Left renal pelvis (tissue), 4 donors: ENCODE measurements at regions not wholly inside any gene's neighbourhood (a gene's known extent, or its start where the extent isn't known, plus 50 kb on each side); places are given as distances from the start of the nearest gene placed in this dataset.

Source experiments
- DNase-seq, 4 donors: peaks; one replicate each; pipeline ENCODE4 v3.0.0-alpha.2; 2013; ENCODE audit warnings: low read depth in 4 of 4, low spot score in 3 of 4

DNA sequence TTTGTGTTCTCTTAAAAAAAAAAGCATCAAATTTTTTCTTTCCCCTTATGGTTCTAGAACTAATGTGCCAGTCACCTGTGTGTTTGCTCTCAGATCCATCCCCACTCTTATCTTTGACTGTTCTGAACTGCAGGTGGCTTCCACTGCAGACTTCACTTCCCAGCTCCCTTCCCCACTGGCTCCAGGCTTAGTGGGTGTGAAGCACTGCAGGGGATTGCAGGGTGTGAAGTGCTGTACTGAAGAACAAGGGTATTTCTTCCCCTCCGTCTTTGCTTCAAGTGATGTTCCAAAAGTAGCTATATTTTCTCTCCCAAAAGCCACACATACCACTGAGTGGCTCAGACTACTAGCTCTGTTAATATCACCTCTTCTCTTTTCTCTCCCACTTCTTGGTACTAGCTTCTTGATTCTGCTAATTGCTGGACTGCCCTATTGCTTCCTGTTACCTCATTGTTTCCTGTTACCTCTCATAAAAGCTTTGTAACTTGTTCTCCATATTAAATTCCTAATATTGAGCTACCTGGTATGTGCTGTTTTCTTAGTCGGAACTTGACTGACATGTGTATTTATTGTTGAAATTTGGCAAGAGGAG, 115.4 kb upstream of the PRICKLE1 start:
- DNase-seq = no peak

DNA sequence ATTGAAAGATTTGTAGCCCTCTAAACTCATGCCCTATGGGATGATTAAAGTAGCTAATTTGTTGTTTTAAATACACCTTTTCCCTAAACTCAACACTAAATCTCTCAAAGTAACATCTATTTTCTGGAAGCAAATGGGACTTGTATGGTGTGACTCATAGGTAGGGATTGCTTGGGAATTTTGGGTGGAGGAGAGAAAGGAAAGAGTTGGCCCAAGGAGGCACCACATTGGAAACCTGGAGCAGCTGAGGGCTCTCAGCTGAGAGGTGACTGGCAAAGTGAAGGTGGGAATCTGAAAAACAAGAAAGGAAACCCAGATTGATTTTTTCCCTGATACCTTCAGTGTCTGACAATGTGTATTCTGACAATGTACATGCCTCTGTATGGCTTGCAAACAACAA, 114.8 kb upstream of the PRICKLE1 start:
- no peak for DNase-seq

DNA sequence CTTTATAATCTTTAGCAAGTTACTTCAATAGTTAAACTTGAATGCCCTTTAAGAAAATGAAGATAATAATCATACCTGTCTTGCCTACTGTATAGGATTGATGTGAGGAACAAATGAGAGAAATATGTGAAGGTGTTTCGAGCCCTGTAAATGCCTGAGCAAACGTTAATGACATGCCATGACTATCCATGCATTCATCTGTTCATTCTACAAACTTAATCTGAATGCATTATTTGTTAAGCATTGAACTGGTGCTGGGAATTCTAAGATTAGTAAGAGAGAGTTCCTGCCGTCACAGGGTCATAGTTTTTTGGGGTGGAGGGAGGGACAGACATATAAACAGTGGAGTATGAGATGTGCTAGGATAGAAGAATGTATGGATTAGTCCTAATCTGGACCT, 111.5 kb upstream of the PRICKLE1 start:
- DNase-seq = no peak

DNA sequence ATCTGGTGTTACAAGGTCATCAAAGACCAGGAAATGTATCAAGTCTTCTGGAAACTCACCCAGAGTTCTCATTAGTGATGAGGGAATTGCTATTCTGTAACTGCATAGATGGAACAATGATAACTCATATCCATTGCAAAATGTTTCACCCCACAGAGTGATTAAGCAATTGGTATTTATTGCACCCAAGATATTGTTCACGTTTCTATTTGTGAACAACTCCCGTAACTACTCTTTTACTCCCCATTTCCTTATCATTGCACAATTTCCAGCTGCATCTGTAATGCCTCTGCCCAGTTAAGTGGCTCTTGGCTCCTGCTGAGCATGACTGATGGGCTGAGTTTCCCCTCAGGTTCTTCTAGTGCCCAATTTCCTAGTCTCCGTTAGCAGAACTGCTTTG, 108.7 kb upstream of the PRICKLE1 start:
- DNase-seq = no peak

DNA sequence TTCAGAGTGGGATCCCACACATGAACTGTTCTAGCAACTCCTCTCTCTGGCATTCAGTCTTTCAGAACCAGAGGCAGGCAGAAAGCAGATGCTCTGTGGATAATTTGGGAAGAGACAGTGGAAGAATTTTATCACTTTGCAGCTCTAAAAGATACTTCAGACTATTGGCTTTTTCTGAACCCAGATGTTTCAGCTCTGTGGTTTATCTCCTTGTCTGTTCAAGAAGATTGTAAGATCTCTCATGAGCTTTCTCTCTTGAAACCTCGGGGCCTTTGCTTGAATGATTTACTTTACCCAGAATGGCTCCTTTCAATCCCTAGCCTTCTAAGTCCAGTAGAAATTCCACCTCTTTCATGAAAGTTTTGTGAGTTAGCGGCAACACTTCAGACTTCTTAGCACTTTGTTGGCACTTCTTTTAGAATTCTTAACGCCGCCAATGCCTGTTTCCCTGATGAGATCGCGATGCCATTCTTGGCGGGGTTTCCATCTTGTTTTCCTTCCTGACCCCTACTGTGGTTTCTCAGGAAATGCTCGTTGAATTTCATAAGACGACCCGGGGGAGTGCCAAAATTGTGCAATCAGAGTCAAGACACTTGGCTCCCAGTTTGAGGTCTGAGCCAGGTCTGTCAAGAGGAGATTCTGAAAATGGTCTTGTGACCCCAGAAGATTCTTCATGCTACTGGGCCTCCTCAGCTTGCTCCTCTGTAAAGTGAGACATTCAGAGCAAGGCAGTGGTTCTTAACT, 107.0 kb upstream of the PRICKLE1 start:
- no peak for DNase-seq

DNA sequence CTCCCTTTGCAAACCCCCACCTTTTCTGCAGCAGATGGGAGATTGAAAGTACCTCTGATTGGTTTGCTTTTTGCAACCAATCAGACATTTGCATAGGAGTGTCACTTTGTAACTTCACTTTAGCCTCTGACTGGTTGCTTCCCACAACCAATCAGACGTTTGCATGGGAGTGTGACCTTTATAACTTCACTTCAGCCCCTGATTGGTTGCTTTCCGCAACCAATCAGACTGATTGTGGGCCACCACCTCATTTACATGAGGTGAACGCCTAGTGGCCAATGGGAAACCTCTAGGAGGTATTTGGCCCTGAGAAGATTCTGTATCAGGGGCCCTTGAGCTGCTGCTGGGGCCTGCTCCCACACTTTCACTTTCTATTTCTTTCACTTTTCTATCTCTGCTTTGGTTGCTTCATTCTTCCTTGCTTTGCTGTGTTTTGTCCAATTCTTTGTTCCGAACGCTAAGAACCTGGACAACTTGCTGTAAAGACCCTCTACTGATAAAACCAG, 106.0 kb upstream of the PRICKLE1 start:
- DNase-seq = no peak

DNA sequence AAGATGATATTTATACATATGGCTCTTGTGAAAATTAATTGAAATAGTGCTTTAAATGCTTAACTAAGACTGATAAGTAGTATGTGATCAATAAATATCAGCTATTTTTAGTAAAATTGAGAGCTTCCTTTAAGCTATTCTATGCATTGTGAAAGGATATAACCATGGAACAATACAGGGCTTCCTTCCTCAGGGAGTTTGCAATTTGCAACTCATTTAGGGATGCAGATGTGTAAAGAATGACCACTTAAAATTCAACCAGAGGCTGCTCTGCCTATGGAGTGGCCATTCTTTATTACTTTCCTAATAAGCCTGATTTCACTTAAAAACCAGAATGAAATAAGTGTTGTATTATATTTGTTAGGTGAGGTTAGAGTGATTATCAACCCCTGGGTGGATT, 103.2 kb upstream of the PRICKLE1 start:
- no peak for DNase-seq

DNA sequence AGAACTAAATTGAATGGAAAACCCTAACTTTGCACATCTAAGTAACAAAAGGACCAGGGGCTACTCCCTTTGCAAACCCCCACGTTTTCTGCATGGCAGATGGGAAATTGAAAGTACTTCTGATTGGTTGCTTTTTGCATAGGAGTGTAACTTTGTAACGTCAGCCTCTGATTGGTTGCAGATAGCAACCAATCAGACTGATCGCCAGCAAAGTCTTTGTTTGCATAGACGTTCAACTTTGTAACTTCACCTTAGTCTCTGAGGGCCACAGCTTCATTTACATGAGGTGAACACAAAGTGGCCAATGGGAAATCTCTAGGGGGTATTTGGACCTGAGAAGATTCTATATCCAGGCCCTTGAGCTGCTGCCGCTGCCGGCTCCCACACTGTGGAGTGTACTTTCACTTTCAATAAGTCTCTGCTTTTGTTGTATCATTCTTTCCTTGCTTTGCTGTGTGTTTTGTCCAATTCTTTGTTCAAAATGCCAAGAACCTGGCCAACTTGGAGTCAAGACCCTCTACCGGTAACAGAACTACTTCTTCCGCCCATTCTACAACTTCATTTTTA, 102.5 kb upstream of the PRICKLE1 start:
- no peak for DNase-seq

DNA sequence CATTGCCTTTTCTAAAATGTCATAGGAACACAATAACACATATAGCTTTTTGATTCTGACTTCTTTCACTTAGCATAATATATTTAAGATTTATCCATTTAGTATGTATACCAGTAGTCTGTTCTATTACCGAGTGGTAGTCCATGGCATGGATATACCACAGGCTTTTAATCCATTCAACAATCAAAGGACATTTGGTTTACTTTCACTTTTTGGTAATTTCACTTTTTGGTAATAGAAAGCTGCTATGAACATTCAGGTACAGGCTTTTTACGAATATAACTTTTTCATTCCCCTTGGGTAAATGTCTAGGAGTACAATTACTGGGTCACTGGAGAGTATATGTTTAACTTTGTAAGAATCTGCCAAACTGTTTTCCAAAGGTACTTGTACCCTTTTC, 100.7 kb upstream of the PRICKLE1 start:
- DNase-seq = no peak

DNA sequence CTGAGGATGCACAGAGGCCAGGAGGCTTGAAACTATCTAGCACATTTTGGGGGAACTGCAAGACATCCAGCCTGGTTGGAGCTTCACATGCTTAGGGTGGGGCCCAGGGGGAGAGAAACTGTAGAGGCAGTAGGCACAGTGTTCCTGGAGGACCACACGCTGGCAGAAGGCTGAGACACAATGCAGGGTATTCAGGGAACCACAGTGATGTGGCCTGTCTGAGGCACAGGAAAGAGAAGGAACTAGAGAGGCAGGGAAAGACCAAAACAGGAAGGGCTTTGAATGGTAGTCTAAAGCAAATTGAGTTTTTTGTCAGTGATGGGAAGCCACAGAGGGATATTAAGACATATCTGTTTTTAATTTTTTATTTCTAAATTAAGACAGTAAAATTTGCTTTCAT, 100.2 kb upstream of the PRICKLE1 start:
- no peak for DNase-seq

DNA sequence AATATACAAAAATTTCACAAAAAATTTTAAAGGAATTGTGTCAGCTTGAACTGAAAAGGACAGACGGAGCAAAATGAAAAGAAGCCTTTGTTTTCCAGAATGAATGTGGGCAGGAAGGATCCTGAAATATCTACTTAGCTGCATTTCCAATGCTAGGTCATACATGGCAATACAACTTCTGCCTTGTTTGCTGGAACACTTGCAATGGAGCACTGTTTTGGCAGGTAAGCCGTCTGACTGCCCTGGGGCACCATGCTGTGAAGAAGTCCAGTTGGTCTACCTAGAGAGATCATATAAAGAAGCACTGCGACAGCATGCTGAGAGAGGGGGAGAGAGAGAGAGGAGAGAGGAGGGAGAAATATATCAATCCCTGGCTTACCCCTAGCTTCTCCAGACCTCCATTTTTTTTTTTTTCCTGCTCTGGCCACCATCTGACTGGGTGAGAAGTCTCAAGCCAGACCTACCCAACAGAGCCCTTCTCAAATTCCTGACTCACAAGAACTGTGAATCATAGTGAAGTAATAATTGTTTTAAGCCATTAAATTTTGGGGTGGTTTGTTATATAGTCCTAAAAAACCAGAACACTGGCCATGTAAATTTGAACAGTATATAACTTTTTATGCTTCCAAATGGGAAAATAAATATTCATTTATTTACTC, 97.1 kb upstream of the PRICKLE1 start:
- DNase-seq = no peak

DNA sequence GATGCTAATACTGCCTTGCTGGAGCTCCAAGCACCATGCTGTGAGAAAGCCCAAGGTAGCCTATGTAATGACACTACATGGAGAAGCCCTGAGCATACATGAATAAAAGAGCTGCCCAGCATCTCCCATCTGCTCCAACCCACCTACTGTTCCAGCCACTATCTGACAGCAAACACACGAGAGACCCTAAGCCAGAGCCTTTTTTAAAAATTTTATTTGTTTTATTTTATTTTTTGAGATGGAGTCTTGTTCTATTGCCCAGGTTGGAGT, 95.2 kb upstream of the PRICKLE1 start:
- no peak for DNase-seq

DNA sequence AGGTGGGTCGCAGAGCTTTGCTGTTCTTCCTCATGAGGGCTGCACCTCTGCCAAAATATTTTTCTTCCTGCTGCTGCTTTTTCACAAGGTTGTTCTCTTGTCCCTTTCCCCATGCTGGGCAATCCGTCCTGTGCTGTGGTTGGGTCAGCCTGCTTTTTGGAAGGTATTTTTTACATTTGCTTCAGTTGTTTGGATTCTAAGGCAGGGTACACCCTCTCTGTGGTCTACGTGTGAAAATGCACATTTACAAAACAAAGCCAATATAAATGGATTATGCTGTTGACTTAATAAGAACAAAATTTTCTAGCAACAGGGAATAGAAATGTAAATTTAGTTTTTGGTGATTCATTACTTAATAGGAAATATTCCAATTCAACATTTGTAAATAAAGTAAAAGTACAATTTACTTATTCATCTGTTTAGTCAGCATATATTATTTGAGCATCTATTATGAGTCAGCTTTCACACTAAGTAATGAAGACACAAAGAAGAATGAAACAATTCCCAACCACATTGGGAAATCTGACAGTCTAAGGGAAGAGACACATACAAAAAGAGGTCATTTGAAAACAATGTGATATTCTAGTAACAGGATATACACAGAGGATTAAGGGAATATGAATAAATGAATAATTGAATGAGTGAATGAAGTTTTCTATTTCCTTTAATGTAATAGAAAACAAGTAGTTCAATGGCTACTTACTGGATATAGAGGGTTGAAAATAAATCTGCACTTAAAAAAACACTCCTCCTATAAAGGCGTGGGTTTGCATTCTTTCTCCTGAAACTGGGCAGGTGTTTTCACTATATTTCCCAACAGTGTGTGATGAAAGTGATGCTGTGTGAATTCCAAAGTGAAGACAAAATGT, 94.6 kb upstream of the PRICKLE1 start:
- DNase-seq = no peak

DNA sequence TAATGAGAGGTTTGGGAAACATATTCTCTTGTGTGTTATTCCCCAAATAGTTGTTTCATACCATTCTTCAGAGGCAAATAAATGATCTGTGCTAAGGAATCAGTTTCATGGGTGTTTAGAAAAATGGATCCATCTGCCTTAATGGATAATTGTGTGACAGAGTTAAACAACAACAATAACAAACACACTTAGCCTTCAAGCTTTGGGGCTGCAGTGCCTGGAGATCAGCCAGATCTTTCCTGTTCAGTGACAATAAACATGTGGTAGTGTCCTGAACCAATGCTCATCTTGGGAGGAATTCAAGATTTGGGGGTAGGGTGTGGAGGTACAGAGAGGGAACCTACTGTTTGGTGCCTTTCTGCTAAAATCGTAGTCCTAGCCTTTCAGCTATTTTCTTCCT, 93.7 kb upstream of the PRICKLE1 start:
- DNase-seq = no peak

DNA sequence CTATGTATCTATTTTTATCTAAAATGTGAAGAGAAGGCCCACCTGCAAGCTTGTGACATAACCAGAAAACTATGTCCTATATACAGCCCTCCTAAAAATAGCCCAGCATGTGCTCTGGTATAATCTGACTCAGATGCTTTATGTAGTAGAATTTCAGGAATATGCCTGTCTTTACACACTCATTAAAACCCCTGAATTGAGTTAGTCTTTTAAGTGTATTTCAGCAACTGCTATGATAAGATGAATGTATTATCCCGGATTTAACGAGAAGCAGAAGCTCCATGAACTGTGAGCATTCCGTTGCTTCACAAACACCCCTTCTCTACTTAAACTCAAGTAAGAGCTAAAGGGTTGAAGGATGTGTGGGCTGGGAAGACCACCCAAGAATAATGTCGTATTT, 89.9 kb upstream of the PRICKLE1 start:
- DNase-seq = no peak

DNA sequence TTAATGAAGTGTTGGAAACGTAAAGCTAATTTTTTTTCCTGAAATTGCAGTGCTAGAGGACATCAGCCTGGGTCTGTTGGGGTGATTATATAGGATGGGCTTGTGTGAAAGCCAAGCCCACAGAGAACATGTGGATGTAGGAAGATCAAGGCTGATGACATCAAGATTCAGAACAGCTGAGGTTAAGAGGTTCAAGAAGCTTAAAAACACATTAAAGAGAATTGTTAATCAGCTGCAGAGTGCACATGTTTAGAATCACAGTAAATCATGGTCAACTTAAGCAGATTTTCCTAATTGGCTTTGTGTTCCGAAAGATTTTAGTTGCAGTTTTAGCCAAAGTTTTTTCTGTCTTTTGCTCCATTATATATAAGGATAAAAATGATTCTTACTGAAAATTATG, 87.9 kb upstream of the PRICKLE1 start:
- DNase-seq = no peak

DNA sequence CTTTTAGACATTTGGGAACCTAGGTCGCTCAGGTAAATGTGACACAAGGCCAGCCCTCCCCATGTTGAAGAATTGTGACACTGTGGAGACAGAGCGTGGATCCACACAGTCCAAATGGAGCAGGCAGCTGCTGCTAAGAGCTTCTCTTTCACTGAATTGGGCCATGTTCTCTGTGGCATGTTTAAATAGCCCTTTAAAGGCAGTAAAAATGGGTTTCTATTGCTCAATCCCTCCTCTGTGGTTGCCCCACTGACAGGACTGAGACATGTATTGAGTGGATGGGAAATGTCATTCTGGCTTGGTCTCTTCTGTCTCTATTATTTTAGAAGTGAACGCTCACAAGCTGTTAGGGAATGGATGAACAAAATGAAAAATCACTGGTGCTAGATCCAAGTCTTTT, 84.0 kb upstream of the PRICKLE1 start:
- DNase-seq = no peak

DNA sequence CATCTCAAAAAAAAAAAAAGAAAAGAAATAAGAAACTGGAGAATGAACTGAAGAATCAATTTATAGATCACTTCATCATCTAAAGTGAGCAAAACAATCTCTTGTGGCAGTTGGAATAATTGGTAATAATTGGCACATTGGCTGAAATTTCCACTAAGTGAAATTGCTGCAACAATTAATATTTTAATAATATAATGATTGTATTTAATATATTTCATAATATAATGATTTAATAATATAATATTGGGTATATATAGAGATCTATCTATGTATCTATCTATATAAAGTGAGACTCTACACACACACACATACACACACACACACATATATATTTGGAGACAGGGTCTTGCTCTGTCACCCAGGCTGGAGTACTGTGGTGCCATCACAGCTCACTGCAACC, 81.2 kb upstream of the PRICKLE1 start:
- DNase-seq = no peak

DNA sequence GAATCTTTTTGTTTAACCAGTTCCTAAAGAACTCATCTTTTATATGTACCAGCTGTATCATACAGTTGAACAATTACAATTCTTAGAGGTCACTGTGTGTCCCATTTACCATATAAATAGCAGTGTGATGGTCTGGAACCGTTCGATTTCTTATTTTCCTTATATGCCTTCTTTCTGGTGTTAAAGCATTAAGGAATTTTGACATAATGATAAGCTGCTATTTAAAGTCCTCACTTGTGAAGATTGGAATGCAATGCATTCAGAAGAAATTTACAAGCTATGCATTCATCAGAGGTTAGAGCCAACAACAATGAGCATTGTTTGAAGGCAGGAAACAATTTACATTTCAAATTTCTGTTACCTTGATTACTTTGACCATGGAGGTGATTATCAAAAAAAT, 80.0 kb upstream of the PRICKLE1 start:
- DNase-seq = no peak

DNA sequence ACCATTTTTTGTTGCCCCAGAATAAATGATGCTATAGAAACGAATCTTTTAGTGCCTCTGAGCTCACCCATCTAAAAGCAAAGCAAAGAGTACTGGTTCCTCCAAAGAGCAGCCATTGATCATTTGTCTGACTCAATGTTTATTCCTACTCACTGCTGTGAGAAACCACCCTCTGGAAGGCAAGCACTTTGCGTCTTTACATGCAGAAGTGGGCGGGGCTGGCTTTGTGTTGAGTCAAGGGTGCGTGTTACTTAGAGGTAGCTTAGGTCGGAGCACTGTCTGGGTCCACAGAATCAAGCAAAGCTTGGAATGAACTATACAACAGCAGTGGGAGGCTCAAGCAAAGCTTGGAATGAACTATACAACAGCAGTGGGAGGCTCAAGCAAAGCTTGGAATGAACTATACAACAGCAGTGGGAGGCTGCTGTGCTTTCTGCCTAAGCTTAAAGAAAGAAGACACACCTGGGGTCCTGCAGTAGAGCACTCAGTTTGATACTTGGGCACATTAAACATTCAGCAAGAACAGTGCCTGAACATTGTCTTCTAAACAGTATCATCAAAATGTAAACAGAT, 77.2 kb upstream of the PRICKLE1 start:
- DNase-seq = no peak

DNA sequence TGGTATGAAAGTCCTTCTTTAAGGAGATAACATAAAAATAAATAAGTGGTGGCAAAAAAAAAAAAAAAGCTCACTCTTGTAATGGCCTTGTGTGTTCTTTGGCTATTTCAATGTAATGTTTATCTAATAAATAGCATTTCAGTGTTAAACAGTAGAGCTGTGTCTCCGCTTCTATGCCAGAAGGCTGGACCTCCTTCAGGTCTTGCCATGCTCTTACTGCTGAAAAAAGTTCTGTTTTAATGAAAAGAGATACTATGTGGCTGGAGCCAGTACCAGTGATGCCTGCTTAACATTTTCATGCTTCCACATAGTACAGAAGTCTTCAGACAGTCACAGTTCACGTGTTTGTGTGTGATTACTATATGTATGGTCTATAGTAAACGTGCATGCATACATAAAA, 74.1 kb upstream of the PRICKLE1 start:
- no peak for DNase-seq
